Liver (tissue), 8 donors: ENCODE measurements at regions not wholly inside any gene's neighbourhood (a gene's known extent, or its start where the extent isn't known, plus 50 kb on each side); places are given as distances from the start of the nearest gene placed in this dataset.
"Not testable (repeated sequence)": the region's sequence is repeated elsewhere in the genome, so short reads cannot be mapped to it uniquely, and the experiment has no call there.

Experiments
- DNase-seq: peaks from one replicate; pipeline ENCODE4 v3.0.0-alpha.2; 2017; ENCODE audit warnings: low spot score
- H3K27ac ChIP-seq, 2 donors: one replicate each; pipeline ENCODE4 v1.7.0; 2013; ENCODE audit warnings: inconsistent platforms in 2 of 2, low read length in 2 of 2, control low read depth in 1 of 2, low read depth in 1 of 2, mild to moderate bottlenecking in 1 of 2
- H3K27me3 ChIP-seq, 4 donors: one replicate each; pipeline versions ENCODE4 v1.6.1 to v1.7.0; 2013; ENCODE audit warnings: low read length in 3 of 4, inconsistent platforms in 1 of 4, mild to moderate bottlenecking in 1 of 4, moderate library complexity in 1 of 4; ENCODE audit not compliant: control insufficient read depth in 4 of 4, insufficient read depth in 4 of 4
- H3K36me3 ChIP-seq, 4 donors: one replicate each; pipeline versions ENCODE4 v1.6.1 to v1.7.0; 2013; ENCODE audit warnings: low read length in 3 of 4, mild to moderate bottlenecking in 3 of 4, low read depth in 1 of 4, moderate library complexity in 1 of 4; ENCODE audit not compliant: control insufficient read depth in 4 of 4, insufficient read depth in 3 of 4
- H3K4me1 ChIP-seq, 4 donors: one replicate each; pipeline versions ENCODE4 v1.6.1 to v1.7.0; 2013; ENCODE audit warnings: low read length in 3 of 4, mild to moderate bottlenecking in 3 of 4, moderate library complexity in 1 of 4; ENCODE audit not compliant: control insufficient read depth in 4 of 4, insufficient read depth in 4 of 4
- H3K4me3 ChIP-seq, 3 donors: one replicate each; pipeline versions ENCODE4 v1.6.1 to v1.7.0; 2013; ENCODE audit warnings: low read length in 3 of 3, control low read depth in 1 of 3, low read depth in 1 of 3, mild to moderate bottlenecking in 1 of 3
- H3K9ac ChIP-seq, 2 donors: one replicate each; pipeline ENCODE4 v1.7.0; 2013; ENCODE audit warnings: low read length in 2 of 2, mild to moderate bottlenecking in 2 of 2, moderate library complexity in 2 of 2, control low read depth in 1 of 2, low read depth in 1 of 2
- H3K9me3 ChIP-seq, 4 donors: one replicate each; pipeline versions ENCODE4 v1.6.1 to v1.7.0; 2013; ENCODE audit warnings: low read length in 3 of 4; ENCODE audit not compliant: control insufficient read depth in 4 of 4
- EGR1 ChIP-seq, 2 donors: IDR thresholded peaks; 2 replicates each; pipeline ENCODE4 v1.6.1; 2016 to 2018; ENCODE audit warnings: antibody characterized with exemption in 2 of 2, low read depth in 2 of 2
- GABPA ChIP-seq, 2 donors: IDR thresholded peaks in 1 of 2; conservative IDR thresholded peaks in 1 of 2; 2 replicates each; pipeline ENCODE4 v1.6.1; 2016; ENCODE audit warnings: antibody characterized with exemption in 2 of 2, mild to moderate bottlenecking in 1 of 2, moderate library complexity in 1 of 2
- HNF4A ChIP-seq, 2 donors: conservative IDR thresholded peaks; 2 replicates each; pipeline ENCODE4 v1.6.1; 2016; ENCODE audit warnings: antibody characterized with exemption in 2 of 2, mild to moderate bottlenecking in 2 of 2
- HNF4G ChIP-seq: IDR thresholded peaks from 2 replicates; pipeline ENCODE4 v1.6.1; 2016; ENCODE audit warnings: antibody characterized with exemption
- NR2F2 ChIP-seq: IDR thresholded peaks from 2 replicates; pipeline ENCODE4 v1.6.1; 2016; ENCODE audit warnings: antibody characterized with exemption
- RAD21 ChIP-seq, 2 donors: IDR thresholded peaks; 2 replicates each; pipeline ENCODE4 v1.6.1; 2016; ENCODE audit warnings: antibody characterized with exemption in 2 of 2, mild to moderate bottlenecking in 2 of 2
- RXRA ChIP-seq, 2 donors: IDR thresholded peaks; 2 replicates each; pipeline ENCODE4 v1.6.1; 2017 to 2018; ENCODE audit warnings: antibody characterized with exemption in 2 of 2, mild to moderate bottlenecking in 1 of 2
- SP1 ChIP-seq: IDR thresholded peaks from 2 replicates; pipeline ENCODE4 v1.6.1; 2018; ENCODE audit warnings: antibody characterized with exemption, mild to moderate bottlenecking
- TAF1 ChIP-seq: conservative IDR thresholded peaks from 2 replicates; pipeline ENCODE4 v1.6.1; 2016; ENCODE audit warnings: antibody characterized with exemption, mild to moderate bottlenecking
- YY1 ChIP-seq: IDR thresholded peaks from 2 replicates; pipeline ENCODE4 v1.6.1; 2016; ENCODE audit warnings: antibody characterized with exemption, mild to moderate bottlenecking
- ZBTB33 ChIP-seq: IDR thresholded peaks from 2 replicates; pipeline ENCODE4 v1.6.1; 2016; ENCODE audit warnings: antibody characterized with exemption
- WGBS: extraction: QIAGEN DNeasy Blood & Tissue Kit; methylation state at CpG from one replicate; pipeline ENCODE4 v1.1.7; 2013; 5-methylcytosine and 5-hydroxymethylcytosine counted together
- TF ChIP-seq, protein P1 (sequence below): fragments of 150-350 bp; IDR thresholded peaks from 2 replicates; pipeline ENCODE4 v1.5.1; 2017; ENCODE audit warnings: improper control_type of control experiment, low read depth, low read length; ENCODE audit not compliant: missing input control
- TF ChIP-seq, protein P2 (sequence below): IDR thresholded peaks from 2 replicates; pipeline ENCODE4 v1.6.1; 2016; ENCODE audit warnings: antibody characterized with exemption
- TF ChIP-seq, protein P3 (sequence below): IDR thresholded peaks from 2 replicates; pipeline ENCODE4 v1.6.1; 2016; ENCODE audit warnings: antibody characterized with exemption
- donor health status: healthy.
- donor health status: healthy.
- donor health status: healthy.
- donor health status: healthy.
- donor health status: healthy.

DNA sequence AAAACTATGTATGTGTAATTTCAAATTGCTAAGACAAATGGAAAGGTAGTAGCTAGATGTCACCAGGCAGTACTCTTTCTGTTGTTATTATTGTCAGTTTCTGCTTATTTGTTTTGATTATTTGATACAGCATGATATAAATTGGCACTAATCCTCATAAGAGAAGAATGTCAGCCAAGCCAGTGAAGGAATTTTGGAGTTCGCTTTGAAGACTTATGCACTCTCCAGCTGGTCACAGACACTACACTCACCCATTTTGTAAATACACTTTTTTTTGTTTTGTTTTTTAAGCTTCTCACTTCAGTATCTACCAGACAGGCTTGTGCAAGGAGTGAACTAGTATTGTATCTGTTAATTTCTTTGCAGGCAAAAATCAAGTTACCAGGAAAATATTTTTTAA lies 180.2 kb upstream of the TTC14 start:
- Histone ChIP-seq H3K27ac (no peak overlapping the region), H3K36me3 (no peaks in the 10 kb centered on the region), H3K9ac (no peak overlapping the region), H3K27me3 (no peaks in the 10 kb centered on the region), H3K4me1 (no peaks in the 10 kb centered on the region), H3K4me3 (no peak overlapping the region), H3K9me3 (no peaks in the 10 kb centered on the region)
- TF ChIP-seq HNF4G (no peak), HNF4A (conservative IDR thresholded peaks at IDR 0.05) (no peak), EGR1 (IDR thresholded peaks at IDR 0.05; ENCODE audit: low read depth in 2 of 2) (no peak), RXRA (IDR thresholded peaks at IDR 0.05) (no peak), YY1 (no peak), TAF1 (no peak), NR2F2 (no peak), GABPA (IDR thresholded peaks at IDR 0.05 in 1 of 2, conservative IDR thresholded peaks at IDR 0.05 in 1 of 2) (no peak), SP1 (no peak)
- TF ChIP-seq, protein P1, sequence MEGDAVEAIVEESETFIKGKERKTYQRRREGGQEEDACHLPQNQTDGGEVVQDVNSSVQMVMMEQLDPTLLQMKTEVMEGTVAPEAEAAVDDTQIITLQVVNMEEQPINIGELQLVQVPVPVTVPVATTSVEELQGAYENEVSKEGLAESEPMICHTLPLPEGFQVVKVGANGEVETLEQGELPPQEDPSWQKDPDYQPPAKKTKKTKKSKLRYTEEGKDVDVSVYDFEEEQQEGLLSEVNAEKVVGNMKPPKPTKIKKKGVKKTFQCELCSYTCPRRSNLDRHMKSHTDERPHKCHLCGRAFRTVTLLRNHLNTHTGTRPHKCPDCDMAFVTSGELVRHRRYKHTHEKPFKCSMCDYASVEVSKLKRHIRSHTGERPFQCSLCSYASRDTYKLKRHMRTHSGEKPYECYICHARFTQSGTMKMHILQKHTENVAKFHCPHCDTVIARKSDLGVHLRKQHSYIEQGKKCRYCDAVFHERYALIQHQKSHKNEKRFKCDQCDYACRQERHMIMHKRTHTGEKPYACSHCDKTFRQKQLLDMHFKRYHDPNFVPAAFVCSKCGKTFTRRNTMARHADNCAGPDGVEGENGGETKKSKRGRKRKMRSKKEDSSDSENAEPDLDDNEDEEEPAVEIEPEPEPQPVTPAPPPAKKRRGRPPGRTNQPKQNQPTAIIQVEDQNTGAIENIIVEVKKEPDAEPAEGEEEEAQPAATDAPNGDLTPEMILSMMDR, result no peak
- TF ChIP-seq, protein P2, sequence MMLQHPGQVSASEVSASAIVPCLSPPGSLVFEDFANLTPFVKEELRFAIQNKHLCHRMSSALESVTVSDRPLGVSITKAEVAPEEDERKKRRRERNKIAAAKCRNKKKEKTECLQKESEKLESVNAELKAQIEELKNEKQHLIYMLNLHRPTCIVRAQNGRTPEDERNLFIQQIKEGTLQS, result no peak
- TF ChIP-seq, protein P3, sequence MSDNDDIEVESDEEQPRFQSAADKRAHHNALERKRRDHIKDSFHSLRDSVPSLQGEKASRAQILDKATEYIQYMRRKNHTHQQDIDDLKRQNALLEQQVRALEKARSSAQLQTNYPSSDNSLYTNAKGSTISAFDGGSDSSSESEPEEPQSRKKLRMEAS, result no peak
- DNase-seq, result no peak
- WGBS, result 83% methylated on average over 1 of the region's 1 CpG

DNA sequence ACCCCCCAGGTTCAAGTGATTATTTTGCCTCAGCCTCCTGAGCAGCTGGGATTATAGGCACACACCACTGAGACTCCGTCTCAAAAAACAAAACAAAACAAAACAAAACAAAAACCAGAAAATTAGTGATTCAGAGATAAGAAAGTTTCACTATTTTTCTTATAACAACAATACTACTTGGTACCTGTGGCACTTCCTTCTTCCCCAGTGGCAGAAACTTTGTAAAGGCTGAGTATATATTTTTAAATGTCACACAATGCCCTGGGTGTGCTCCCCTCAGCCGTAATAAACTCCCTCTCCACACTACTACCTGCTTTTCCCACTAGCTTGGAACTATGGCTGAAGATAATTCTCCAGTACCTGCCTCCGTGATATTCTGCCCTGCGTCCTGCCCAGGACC lies 177.7 kb upstream of the TTC14 start:
- not testable (repeated sequence) for H3K36me3 ChIP-seq, H3K27ac ChIP-seq, H3K9ac ChIP-seq, H3K4me1 ChIP-seq, H3K4me3 ChIP-seq, DNase-seq, H3K9me3 ChIP-seq, H3K27me3 ChIP-seq
- WGBS, result 82% methylated on average over 4 of the region's 4 CpGs

DNA sequence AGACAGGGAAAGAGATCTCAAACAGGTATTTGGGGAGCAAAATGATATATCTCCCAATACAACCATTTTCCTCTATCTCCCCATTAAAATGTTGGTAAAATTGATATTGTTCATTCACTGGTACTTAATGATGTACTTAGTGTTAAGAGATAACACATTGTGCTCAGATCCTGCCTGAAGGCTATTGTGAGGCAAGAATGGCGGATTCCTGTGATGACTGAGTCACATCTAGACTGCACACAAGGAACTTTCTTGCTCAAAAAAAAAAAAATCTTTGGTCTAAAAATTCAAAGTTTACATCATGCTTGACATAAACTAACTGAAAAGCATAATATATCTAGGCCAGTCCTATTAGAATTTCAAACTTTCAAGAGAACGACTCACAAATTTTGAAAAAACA lies 171.1 kb upstream of the TTC14 start:
- H3K4me3 ChIP-seq, result no peak overlapping the region
- H3K36me3 ChIP-seq, result no peaks in the 10 kb centered on the region
- no peak overlapping the region for H3K27ac ChIP-seq
- TF ChIP-seq NR2F2 (no peak), TAF1 (no peak), SP1 (no peak), ZBTB33 (no peak), RAD21 (IDR thresholded peaks at IDR 0.05) (no peak), YY1 (no peak)
- TF ChIP-seq, protein P2, result no peak
- DNase-seq, result no peak
- no peaks in the 10 kb centered on the region for H3K27me3 ChIP-seq
- WGBS, result 65% methylated on average over 2 of the region's 2 CpGs
- H3K4me1 ChIP-seq, result no peaks in the 10 kb centered on the region
- H3K9ac ChIP-seq, result no peak overlapping the region
- H3K9me3 ChIP-seq, result no peaks in the 10 kb centered on the region
